ENCODE measurements at regions not wholly inside any gene's neighbourhood (a gene's known extent, or its start where the extent isn't known, plus 50 kb on each side); places are given as distances from the start of the nearest gene placed in this dataset.
A peak's percentile ranks its signal among the peaks of the same experiment; 100 is the strongest.

GRCh38 chr15:60126661-60127060 is 122.5 kb downstream of the FOXB1 start:
- H3K4me3 Mint-ChIP-seq = peak overlapping the region; percentile 74
- H3K9me3 Mint-ChIP-seq = no peaks in the 10 kb centered on the region
- peak overlapping the region; percentile 94 for H3K27ac Mint-ChIP-seq
- TF ChIP-seq CTCF (IDR thresholded peaks at IDR 0.05; ENCODE audit: unreplicated experiment) = no peak
- peaks cover 25% of the 10 kb centered on the region for H3K4me1 Mint-ChIP-seq
- H3K36me3 Mint-ChIP-seq = no peaks in the 10 kb centered on the region
- DNase-seq (ENCODE audit: low spot score in 2 of 2, unreplicated experiment in 2 of 2) = no peak
- peaks cover 21% of the 10 kb centered on the region for H3K27me3 Mint-ChIP-seq (ENCODE audit: low read depth)

- no peak for DNase-seq (ENCODE audit: low spot score in 2 of 2, unreplicated experiment in 2 of 2)
These were observed 123.9 kb downstream of the FOXB1 start for GRCh38 chr15:60128000-60128376.

DNA sequence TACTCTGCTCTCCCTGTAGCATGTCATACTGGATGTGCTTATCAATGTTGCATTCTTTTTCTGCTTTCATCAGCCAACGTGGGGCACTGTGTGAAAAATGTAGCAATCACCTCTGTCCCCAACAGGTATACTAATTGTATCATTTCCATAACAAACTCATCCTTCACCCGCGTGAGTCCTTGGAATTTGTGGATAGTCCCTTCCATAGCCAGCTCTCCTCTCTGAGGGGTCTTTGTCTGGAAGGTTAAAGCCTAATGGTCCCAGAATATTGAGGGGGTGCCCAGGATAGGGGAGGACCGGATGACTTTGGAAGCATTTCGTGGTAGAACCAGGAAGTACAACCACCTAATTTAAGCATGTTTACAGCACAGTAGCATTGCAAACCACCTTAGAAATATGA is 124.6 kb downstream of the FOXB1 start:
- Mint-ChIP-seq H3K4me1 (peaks cover 30% of the 10 kb centered on the region), H3K4me3 (peak overlapping the region; percentile 74), H3K27ac (no peak overlapping the region), H3K27me3 (ENCODE audit: low read depth) (peaks cover 15% of the 10 kb centered on the region), H3K36me3 (no peaks in the 10 kb centered on the region), H3K9me3 (no peaks in the 10 kb centered on the region)
- TF ChIP-seq CTCF (IDR thresholded peaks at IDR 0.05; ENCODE audit: unreplicated experiment) = no peak
- no peak for DNase-seq (ENCODE audit: low spot score in 2 of 2, unreplicated experiment in 2 of 2)

More at GRCh38 chr15:60128000-60128376, 123.9 kb downstream of the FOXB1 start:
- H3K27me3 Mint-ChIP-seq (ENCODE audit: low read depth) = peaks cover 15% of the 10 kb centered on the region
- H3K27ac Mint-ChIP-seq = peak overlapping the region; percentile 94
- H3K9me3 Mint-ChIP-seq = no peaks in the 10 kb centered on the region
- H3K36me3 Mint-ChIP-seq = no peaks in the 10 kb centered on the region
- TF ChIP-seq CTCF (IDR thresholded peaks at IDR 0.05; ENCODE audit: unreplicated experiment) = no peak
- peaks cover 25% of the 10 kb centered on the region for H3K4me1 Mint-ChIP-seq
- H3K4me3 Mint-ChIP-seq = peak overlapping the region; percentile 74

DNA sequence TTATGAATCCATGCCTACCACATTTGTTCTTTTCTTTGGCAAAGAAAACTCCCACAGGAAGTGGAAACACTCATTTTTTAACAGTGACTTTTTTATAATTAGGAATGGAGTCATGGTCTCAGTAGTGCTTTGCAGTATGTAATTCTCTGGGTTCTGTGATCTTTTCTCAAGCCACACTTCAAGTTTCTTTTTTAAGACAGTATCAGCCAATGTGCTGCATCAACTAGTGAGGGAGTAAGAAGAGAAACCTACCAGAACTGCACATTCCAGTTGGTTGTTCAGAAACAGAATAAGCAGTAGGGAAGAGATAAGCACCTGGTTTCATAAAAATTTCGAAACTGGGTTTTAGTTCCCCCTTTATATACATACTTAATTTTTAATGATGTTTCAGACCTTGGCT is 126.3 kb downstream of the FOXB1 start:
- Mint-ChIP-seq H3K4me3 (no peak overlapping the region), H3K9me3 (no peaks in the 10 kb centered on the region), H3K27ac (no peak overlapping the region), H3K36me3 (no peaks in the 10 kb centered on the region), H3K27me3 (ENCODE audit: low read depth) (peaks cover 21% of the 10 kb centered on the region), H3K4me1 (peaks cover 36% of the 10 kb centered on the region)
- DNase-seq (ENCODE audit: low spot score in 2 of 2, unreplicated experiment in 2 of 2) = no peak
- TF ChIP-seq CTCF (IDR thresholded peaks at IDR 0.05; ENCODE audit: unreplicated experiment) = no peak

DNA sequence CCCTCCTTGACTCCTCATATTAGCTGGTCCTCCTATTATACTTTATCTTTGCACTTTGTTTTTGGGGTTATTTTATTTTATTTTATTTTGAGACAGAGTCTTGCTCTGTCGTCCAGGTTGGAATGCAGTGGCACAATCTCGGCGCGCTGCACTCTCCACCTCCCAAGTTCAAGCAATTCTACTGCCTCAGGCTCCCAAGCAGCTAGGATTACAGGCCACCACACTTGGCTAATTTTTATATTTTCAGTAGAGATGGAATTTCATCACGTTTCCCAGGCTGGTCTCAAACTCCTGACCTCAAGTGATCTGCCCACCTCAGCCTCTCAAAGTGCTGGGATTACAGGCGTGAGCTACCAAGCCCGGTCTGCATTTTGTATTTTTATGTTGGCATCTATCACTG is 126.7 kb downstream of the FOXB1 start:
- DNase-seq (ENCODE audit: low spot score in 2 of 2, unreplicated experiment in 2 of 2) = no peak
- Mint-ChIP-seq H3K27me3 (ENCODE audit: low read depth) (peaks cover 19% of the 10 kb centered on the region), H3K4me1 (peaks cover 36% of the 10 kb centered on the region), H3K27ac (no peak overlapping the region), H3K4me3 (no peak overlapping the region), H3K36me3 (no peaks in the 10 kb centered on the region), H3K9me3 (no peaks in the 10 kb centered on the region)
- no peak for TF ChIP-seq CTCF (IDR thresholded peaks at IDR 0.05; ENCODE audit: unreplicated experiment)

DNA sequence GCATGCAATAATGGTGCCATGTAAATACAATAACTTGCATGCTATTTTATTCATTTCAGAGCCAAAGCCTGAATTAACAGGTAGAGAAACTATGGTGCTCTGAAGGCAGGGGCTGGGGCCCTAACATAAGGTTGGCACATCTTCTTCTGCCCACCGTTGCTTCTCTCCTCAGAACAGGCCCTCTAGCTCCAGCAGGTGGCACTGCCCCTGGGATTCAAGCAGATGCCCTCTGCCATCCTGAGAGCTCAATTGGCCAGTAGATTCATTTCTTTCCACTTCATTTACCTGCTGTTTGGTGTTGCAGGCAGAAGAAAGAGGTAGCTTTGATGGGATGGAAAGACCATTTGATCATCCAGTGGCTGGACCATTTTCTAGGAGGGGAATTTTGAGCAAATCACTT is 130.5 kb downstream of the FOXB1 start:
- H3K4me3 Mint-ChIP-seq = no peak overlapping the region
- peaks cover 15% of the 10 kb centered on the region for H3K27me3 Mint-ChIP-seq (ENCODE audit: low read depth)
- H3K4me1 Mint-ChIP-seq = peaks cover 11% of the 10 kb centered on the region
- no peak for TF ChIP-seq CTCF (IDR thresholded peaks at IDR 0.05; ENCODE audit: unreplicated experiment)
- H3K9me3 Mint-ChIP-seq = no peaks in the 10 kb centered on the region
- no peaks in the 10 kb centered on the region for H3K36me3 Mint-ChIP-seq
- DNase-seq (ENCODE audit: low spot score in 2 of 2, unreplicated experiment in 2 of 2) = no peak
- H3K27ac Mint-ChIP-seq = no peak overlapping the region
